ENCODE measurements at regions not wholly inside any gene's neighbourhood (a gene's known extent, or its start where the extent isn't known, plus 50 kb on each side); places are given as distances from the start of the nearest gene placed in this dataset.

DNA sequence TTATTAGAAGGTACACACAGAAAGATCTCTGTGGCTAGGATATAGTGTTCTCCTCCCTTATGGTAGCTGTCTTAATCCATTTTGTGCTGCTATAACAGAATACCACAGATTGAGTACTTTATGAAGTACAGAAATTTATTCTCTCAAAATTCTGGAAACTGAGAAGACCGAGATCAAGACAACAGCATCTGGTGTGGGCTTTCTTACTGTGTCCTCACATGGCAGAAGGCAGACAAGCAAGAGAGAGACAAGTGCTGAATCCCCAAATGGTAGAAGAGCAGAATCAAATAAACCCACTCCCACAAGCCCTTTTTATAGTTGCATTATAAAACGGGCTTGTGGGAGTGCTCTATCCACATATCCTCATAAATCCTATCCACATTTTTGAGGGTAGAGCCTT lies 373.1 kb downstream of the GABRG1 start:
- no peak overlapping the region for H3K4me3 ChIP-seq
- H3K27me3 ChIP-seq = no peaks in the 10 kb centered on the region
- no peaks in the 10 kb centered on the region for H3K9me3 ChIP-seq
- TF ChIP-seq, protein P1, sequence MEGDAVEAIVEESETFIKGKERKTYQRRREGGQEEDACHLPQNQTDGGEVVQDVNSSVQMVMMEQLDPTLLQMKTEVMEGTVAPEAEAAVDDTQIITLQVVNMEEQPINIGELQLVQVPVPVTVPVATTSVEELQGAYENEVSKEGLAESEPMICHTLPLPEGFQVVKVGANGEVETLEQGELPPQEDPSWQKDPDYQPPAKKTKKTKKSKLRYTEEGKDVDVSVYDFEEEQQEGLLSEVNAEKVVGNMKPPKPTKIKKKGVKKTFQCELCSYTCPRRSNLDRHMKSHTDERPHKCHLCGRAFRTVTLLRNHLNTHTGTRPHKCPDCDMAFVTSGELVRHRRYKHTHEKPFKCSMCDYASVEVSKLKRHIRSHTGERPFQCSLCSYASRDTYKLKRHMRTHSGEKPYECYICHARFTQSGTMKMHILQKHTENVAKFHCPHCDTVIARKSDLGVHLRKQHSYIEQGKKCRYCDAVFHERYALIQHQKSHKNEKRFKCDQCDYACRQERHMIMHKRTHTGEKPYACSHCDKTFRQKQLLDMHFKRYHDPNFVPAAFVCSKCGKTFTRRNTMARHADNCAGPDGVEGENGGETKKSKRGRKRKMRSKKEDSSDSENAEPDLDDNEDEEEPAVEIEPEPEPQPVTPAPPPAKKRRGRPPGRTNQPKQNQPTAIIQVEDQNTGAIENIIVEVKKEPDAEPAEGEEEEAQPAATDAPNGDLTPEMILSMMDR (IDR thresholded peaks at IDR 0.05) = no peak
- no peaks in the 10 kb centered on the region for H3K4me1 ChIP-seq
- DNase-seq (ENCODE audit: low spot score in 2 of 2) = no peak
- intact Hi-C loops (cut with DNase I) = no loop called here
- H3K27ac ChIP-seq = no peak overlapping the region
- H3K36me3 ChIP-seq = no peaks in the 10 kb centered on the region

- TF ChIP-seq, protein P1 (IDR thresholded peaks at IDR 0.05) = no peak
- Histone ChIP-seq H3K4me3 (no peak overlapping the region), H3K9me3 (peaks cover 0 to 6% of the 10 kb centered on the region in 2 donors), H3K27me3 (no peaks in the 10 kb centered on the region), H3K4me1 (no peaks in the 10 kb centered on the region), H3K27ac (no peak overlapping the region), H3K36me3 (no peaks in the 10 kb centered on the region)
- no peak for DNase-seq (ENCODE audit: low spot score in 2 of 2)
- intact Hi-C loops (cut with DNase I) = no loop called here
Observed at GRCh38 chr4:45745741-45746140, 378.1 kb downstream of the GABRG1 start.

- H3K27me3 ChIP-seq = no peaks in the 10 kb centered on the region
- intact Hi-C loops (cut with DNase I) = no loop called here
- H3K27ac ChIP-seq = no peak overlapping the region
- no peak for DNase-seq (ENCODE audit: low spot score in 2 of 2)
- no peaks in the 10 kb centered on the region for H3K4me1 ChIP-seq
- TF ChIP-seq, protein P1 (IDR thresholded peaks at IDR 0.05) = no peak
- H3K36me3 ChIP-seq = no peaks in the 10 kb centered on the region
- H3K4me3 ChIP-seq = no peak overlapping the region
- H3K9me3 ChIP-seq = peaks cover 0 to 10% of the 10 kb centered on the region in 2 donors
Observed at GRCh38 chr4:45741897-45742296, 382.0 kb downstream of the GABRG1 start.

GRCh38 chr4:45732161-45732560 lies 391.7 kb downstream of the GABRG1 start:
- Histone ChIP-seq H3K36me3 (no peaks in the 10 kb centered on the region), H3K27me3 (no peaks in the 10 kb centered on the region), H3K9me3 (no peaks in the 10 kb centered on the region), H3K4me3 (no peak overlapping the region), H3K27ac (no peak overlapping the region), H3K4me1 (no peaks in the 10 kb centered on the region)
- intact Hi-C loops (cut with DNase I) = no loop called here
- DNase-seq (ENCODE audit: low spot score in 2 of 2) = no peak
- TF ChIP-seq, protein P1 (IDR thresholded peaks at IDR 0.05) = no peak

GRCh38 chr4:45716093-45716492 lies 407.8 kb downstream of the GABRG1 start:
- intact Hi-C loops (cut with DNase I) = no loop called here
- H3K4me3 ChIP-seq = no peak overlapping the region
- DNase-seq (ENCODE audit: low spot score in 2 of 2) = no peak
- no peaks in the 10 kb centered on the region for H3K4me1 ChIP-seq
- no peaks in the 10 kb centered on the region for H3K9me3 ChIP-seq
- H3K27me3 ChIP-seq = no peaks in the 10 kb centered on the region
- TF ChIP-seq, protein P1 (IDR thresholded peaks at IDR 0.05) = no peak
- H3K36me3 ChIP-seq = no peaks in the 10 kb centered on the region
- H3K27ac ChIP-seq = no peak overlapping the region

- TF ChIP-seq, protein P1 (IDR thresholded peaks at IDR 0.05) = no peak
- Histone ChIP-seq H3K9me3 (no peaks in the 10 kb centered on the region), H3K27ac (no peak overlapping the region), H3K4me3 (no peak overlapping the region), H3K36me3 (no peaks in the 10 kb centered on the region), H3K4me1 (no peaks in the 10 kb centered on the region), H3K27me3 (no peaks in the 10 kb centered on the region)
- intact Hi-C loops (cut with DNase I) = no loop called here
- no peak for DNase-seq (ENCODE audit: low spot score in 2 of 2)
Observed at GRCh38 chr4:45713996-45714395, 409.9 kb downstream of the GABRG1 start.

Measured in ascending aorta (tissue), 2 donors.